Colonic mucosa (tissue), 4 donors: ENCODE measurements at regions not wholly inside any gene's neighbourhood (a gene's known extent, or its start where the extent isn't known, plus 50 kb on each side); places are given as distances from the start of the nearest gene placed in this dataset.
"Not testable (repeated sequence)": the region's sequence is repeated elsewhere in the genome, so short reads cannot be mapped to it uniquely, and the experiment has no call there.

Experiments
- DNase-seq: peaks from one replicate; pipeline ENCODE4 v3.0.0-alpha.2; 2020
- H3K27ac ChIP-seq: fragments of 200-600 bp; one replicate; pipeline ENCODE4 v1.8.0; 2021
- H3K27me3 ChIP-seq: fragments of 200-600 bp; one replicate; pipeline ENCODE4 v1.8.0; 2021
- H3K36me3 ChIP-seq: fragments of 200-600 bp; one replicate; pipeline ENCODE4 v1.8.0; 2021
- H3K4me1 ChIP-seq: fragments of 200-600 bp; one replicate; pipeline ENCODE4 v1.8.0; 2021; ENCODE audit warnings: mild to moderate bottlenecking
- H3K4me3 ChIP-seq: fragments of 200-600 bp; one replicate; pipeline ENCODE4 v1.8.0; 2021
- H3K9ac ChIP-seq, 2 donors: one replicate each; pipeline ENCODE4 v1.7.0; 2013; ENCODE audit warnings: control low read depth in 2 of 2, low read depth in 2 of 2, low read length in 2 of 2
- H3K9me3 ChIP-seq: fragments of 200-600 bp; one replicate; pipeline ENCODE4 v1.8.0; 2021
- CTCF ChIP-seq: fragments of 200-600 bp; IDR thresholded peaks from one replicate; pipeline ENCODE4 v1.8.0; 2022; ENCODE audit warnings: antibody characterized with exemption, mild to moderate bottlenecking
- intact Hi-C: fragments of 100-400 bp; cut with DNase I; formaldehyde crosslinking; loops from one replicate; pipeline ENCODE4 v1.14.1; 2022
- donor health status: healthy.
- donor health status: DM: no; HTN: no; CAD: no.
- donor health status: DM: no; HTN: no; CAD: no.

GRCh38 chr2:107511970-107512789 is 314.5 kb upstream of the RGPD4 start:
- Histone ChIP-seq H3K27me3 (no peaks in the 10 kb centered on the region), H3K4me3 (no peak overlapping the region), H3K4me1 (no peaks in the 10 kb centered on the region), H3K9me3 (no peaks in the 10 kb centered on the region), H3K9ac (no peak overlapping the region), H3K36me3 (no peaks in the 10 kb centered on the region), H3K27ac (no peak overlapping the region)
- DNase-seq, result no peak
- TF ChIP-seq CTCF, result no peak
- intact Hi-C loops, result no loop called here

GRCh38 chr2:107525406-107525805 is 301.3 kb upstream of the RGPD4 start:
- Histone ChIP-seq H3K27ac (no peak overlapping the region), H3K36me3 (no peaks in the 10 kb centered on the region), H3K4me3 (no peak overlapping the region), H3K9ac (no peak overlapping the region), H3K27me3 (no peaks in the 10 kb centered on the region), H3K4me1 (no peaks in the 10 kb centered on the region), H3K9me3 (no peaks in the 10 kb centered on the region)
- no peak for TF ChIP-seq CTCF
- intact Hi-C loops, result no loop called here
- no peak for DNase-seq

- H3K9me3 ChIP-seq, result no peaks in the 10 kb centered on the region
- no peak overlapping the region for H3K4me3 ChIP-seq
- no peak overlapping the region for H3K9ac ChIP-seq
- H3K4me1 ChIP-seq, result no peaks in the 10 kb centered on the region
- TF ChIP-seq CTCF, result no peak
- no peak for DNase-seq
- intact Hi-C loops, result no loop called here
- H3K27ac ChIP-seq, result no peak overlapping the region
- H3K36me3 ChIP-seq, result no peaks in the 10 kb centered on the region
- H3K27me3 ChIP-seq, result no peaks in the 10 kb centered on the region
Observed at GRCh38 chr2:107529146-107529545, 297.5 kb upstream of the RGPD4 start.

- H3K4me3 ChIP-seq, result no peak overlapping the region
- no peak overlapping the region for H3K9ac ChIP-seq
- DNase-seq, result no peak
- H3K4me1 ChIP-seq, result no peaks in the 10 kb centered on the region
- no peak overlapping the region for H3K27ac ChIP-seq
- H3K9me3 ChIP-seq, result no peaks in the 10 kb centered on the region
- no peaks in the 10 kb centered on the region for H3K27me3 ChIP-seq
- TF ChIP-seq CTCF, result no peak
- no peaks in the 10 kb centered on the region for H3K36me3 ChIP-seq
- intact Hi-C loops, result no loop called here
Observed at GRCh38 chr2:107530046-107530445, 296.6 kb upstream of the RGPD4 start.

- H3K27ac ChIP-seq, result no peak overlapping the region
- no peaks in the 10 kb centered on the region for H3K4me1 ChIP-seq
- TF ChIP-seq CTCF, result no peak
- DNase-seq, result no peak
- H3K27me3 ChIP-seq, result no peaks in the 10 kb centered on the region
- no peak overlapping the region for H3K9ac ChIP-seq
- no peaks in the 10 kb centered on the region for H3K36me3 ChIP-seq
- intact Hi-C loops, result no loop called here
- no peaks in the 10 kb centered on the region for H3K9me3 ChIP-seq
- no peak overlapping the region for H3K4me3 ChIP-seq
Observed at GRCh38 chr2:107534926-107535325, 291.8 kb upstream of the RGPD4 start.

GRCh38 chr2:107535905-107536689 is 290.6 kb upstream of the RGPD4 start:
- H3K9ac ChIP-seq, H3K27ac ChIP-seq, intact Hi-C loops, H3K9me3 ChIP-seq, H3K27me3 ChIP-seq, H3K4me1 ChIP-seq, H3K4me3 ChIP-seq, H3K36me3 ChIP-seq, DNase-seq: not testable (repeated sequence)
